GM23338 (cell line): ENCODE measurements at regions not wholly inside any gene's neighbourhood (a gene's known extent, or its start where the extent isn't known, plus 50 kb on each side); places are given as distances from the start of the nearest gene placed in this dataset.

Experiments used
- ATAC-seq: fragments of 200-7000 bp; cut with Tn5 transposase; 3 replicates; pipeline ENCODE4 v1.9.1; 2020
- DNase-seq: peaks from one replicate; pipeline ENCODE4 v3.0.0-alpha.2; 2015; ENCODE audit warnings: low spot score
- H2AFZ ChIP-seq: fragments of 200-600 bp; sonication (generic); 2 replicates; pipeline ENCODE4 v1.8.0; 2016; ENCODE audit warnings: antibody characterized with exemption, mild to moderate bottlenecking, moderate library complexity
- H3F3A ChIP-seq: fragments of 200-600 bp; sonication (generic); replicated peaks from 2 replicates; pipeline ENCODE4 v1.8.0; 2017; ENCODE audit warnings: antibody characterized with exemption, mixed run types, low read depth
- H3K27ac ChIP-seq: fragments of 200-600 bp; sonication (generic); 2 replicates; pipeline ENCODE4 v1.6.1; 2016; ENCODE audit warnings: low read depth
- H3K27me3 ChIP-seq: fragments of 200-600 bp; sonication (generic); 2 replicates; pipeline ENCODE4 v1.8.0; 2016; ENCODE audit warnings: mild to moderate bottlenecking, mixed run types, moderate library complexity; ENCODE audit not compliant: insufficient read depth
- H3K36me3 ChIP-seq: fragments of 200-600 bp; sonication (generic); 2 replicates; pipeline ENCODE4 v1.8.0; 2016; ENCODE audit warnings: mild to moderate bottlenecking; ENCODE audit not compliant: insufficient read depth
- H3K4me1 ChIP-seq: fragments of 200-600 bp; sonication (generic); 2 replicates; pipeline ENCODE4 v1.8.0; 2016; ENCODE audit warnings: mild to moderate bottlenecking, moderate library complexity; ENCODE audit not compliant: insufficient read depth
- H3K4me2 ChIP-seq: fragments of 200-600 bp; sonication (generic); 2 replicates; pipeline ENCODE4 v1.7.1; 2017; ENCODE audit warnings: mixed run types
- H3K4me3 ChIP-seq: fragments of 200-600 bp; sonication (generic); 2 replicates; pipeline ENCODE4 v1.6.1; 2016; ENCODE audit warnings: mixed run types
- H3K79me2 ChIP-seq: fragments of 200-600 bp; sonication (generic); replicated peaks from 2 replicates; pipeline ENCODE4 v1.8.0; 2017; ENCODE audit warnings: mild to moderate bottlenecking; ENCODE audit not compliant: insufficient read depth
- H3K9me2 ChIP-seq: fragments of 200-600 bp; sonication (generic); 2 replicates; pipeline ENCODE4 v1.8.0; 2017; ENCODE audit not compliant: insufficient read depth
- H4K20me1 ChIP-seq: fragments of 200-600 bp; sonication (generic); replicated peaks from 2 replicates; pipeline ENCODE4 v1.8.0; 2017; ENCODE audit warnings: mild to moderate bottlenecking; ENCODE audit not compliant: insufficient read depth
- H3K27ac Mint-ChIP-seq: 2 replicates; pipeline ENCODE4 v1.8.0; 2020; ENCODE audit warnings: inconsistent platforms, mild to moderate bottlenecking, moderate library complexity, mixed read lengths
- H3K27me3 Mint-ChIP-seq: 3 replicates; pipeline ENCODE4 v1.8.0; 2022; ENCODE audit warnings: low read depth, mild to moderate bottlenecking, moderate library complexity, mixed read lengths, inconsistent platforms; ENCODE audit not compliant: insufficient read depth, poor library complexity
- H3K36me3 Mint-ChIP-seq: 3 replicates; pipeline ENCODE4 v1.8.0; 2021; ENCODE audit warnings: low read depth, mild to moderate bottlenecking, inconsistent platforms, moderate library complexity, mixed read lengths
- H3K4me1 Mint-ChIP-seq: 3 replicates; pipeline ENCODE4 v1.8.0; 2020; ENCODE audit warnings: mild to moderate bottlenecking, inconsistent platforms, mixed read lengths
- H3K4me3 Mint-ChIP-seq: 3 replicates; pipeline ENCODE4 v1.8.0; 2021; ENCODE audit warnings: moderate library complexity, mild to moderate bottlenecking, inconsistent platforms, mixed read lengths
- H3K9me3 Mint-ChIP-seq: 3 replicates; pipeline ENCODE4 v1.8.0; 2020; ENCODE audit warnings: moderate library complexity, mild to moderate bottlenecking, inconsistent platforms, mixed read lengths
- CREB1 ChIP-seq: fragments of 250-450 bp; sonication (Bioruptor Pico); IDR thresholded peaks from 2 replicates; pipeline ENCODE4 v1.5.0; 2020; ENCODE audit warnings: low read depth, mild to moderate bottlenecking, moderate library complexity
- CTCF ChIP-seq, 2 experiments: fragments of 200-600 bp in 1 of 2; sonication (generic) in 1 of 2; conservative IDR thresholded peaks; 2 replicates each; pipeline versions ENCODE4 v1.5.1 to v1.6.1; 2016 to 2017; ENCODE audit warnings: antibody characterized with exemption in 2 of 2, low read depth in 2 of 2, mild to moderate bottlenecking in 2 of 2, moderate library complexity in 1 of 2
- EZH2 ChIP-seq: fragments of 200-600 bp; sonication (generic); IDR thresholded peaks from one replicate; pipeline ENCODE4 v1.8.0; 2017; ENCODE audit warnings: antibody characterized with exemption, mild to moderate bottlenecking, low read depth; ENCODE audit not compliant: unreplicated experiment
- EZH2phosphoT487 ChIP-seq: fragments of 200-600 bp; sonication (generic); IDR thresholded peaks from one replicate; pipeline ENCODE4 v1.8.1; 2018; ENCODE audit warnings: antibody characterized with exemption; ENCODE audit not compliant: unreplicated experiment
- JUNB ChIP-seq: IDR thresholded peaks from one replicate; pipeline ENCODE4 v1.6.1; 2016; ENCODE audit warnings: antibody characterized with exemption; ENCODE audit not compliant: unreplicated experiment
- NANOG ChIP-seq: IDR thresholded peaks from 2 replicates; pipeline ENCODE4 v1.6.1; 2016; ENCODE audit warnings: antibody characterized with exemption, borderline replicate concordance
- POLR2AphosphoS5 ChIP-seq: IDR thresholded peaks from 2 replicates; pipeline ENCODE4 v1.6.1; 2016; ENCODE audit warnings: antibody characterized with exemption, low read depth
- REST ChIP-seq: IDR thresholded peaks from one replicate; pipeline ENCODE4 v1.6.1; 2018; ENCODE audit warnings: antibody characterized with exemption; ENCODE audit not compliant: unreplicated experiment
- STAT1 ChIP-seq: IDR thresholded peaks from one replicate; pipeline ENCODE4 v1.6.1; 2016; ENCODE audit warnings: antibody characterized with exemption; ENCODE audit not compliant: unreplicated experiment
- ZNF114 ChIP-seq: fragments of 250-450 bp; sonication (Bioruptor Pico); IDR thresholded peaks from 2 replicates; pipeline ENCODE4 v1.5.0; 2020; ENCODE audit warnings: mild to moderate bottlenecking, moderate library complexity
- ZNF331 ChIP-seq: fragments of 250-450 bp; sonication (Bioruptor Pico); IDR thresholded peaks from 2 replicates; pipeline ENCODE4 v1.5.0; 2020; ENCODE audit warnings: low read depth, mild to moderate bottlenecking, moderate library complexity
- TF ChIP-seq, protein P1 (sequence below): IDR thresholded peaks from 2 replicates; pipeline ENCODE4 v1.6.1; 2016; ENCODE audit warnings: antibody characterized with exemption
- TF ChIP-seq, protein P2 (sequence below): fragments of 250-450 bp; sonication (Bioruptor Pico); IDR thresholded peaks from 2 replicates; pipeline ENCODE4 v1.5.0; 2020; ENCODE audit warnings: mild to moderate bottlenecking, moderate library complexity

GRCh38 chr5:97498657-97499056, 315.6 kb upstream of the RIOK2 start:
- H3K79me2 ChIP-seq = no peaks in the 10 kb centered on the region
- H3K4me3 Mint-ChIP-seq = no peak overlapping the region
- no peak overlapping the region for H3K4me2 ChIP-seq
- ATAC-seq = no peak
- H2AFZ ChIP-seq = no peak overlapping the region
- no peaks in the 10 kb centered on the region for H3K36me3 Mint-ChIP-seq
- H3K27me3 ChIP-seq = no peaks in the 10 kb centered on the region
- no peaks in the 10 kb centered on the region for H3K27me3 Mint-ChIP-seq
- H3K4me1 ChIP-seq = no peaks in the 10 kb centered on the region
- no peak overlapping the region for H3K27ac Mint-ChIP-seq
- DNase-seq = no peak
- H3K9me3 Mint-ChIP-seq = no peaks in the 10 kb centered on the region
- no peaks in the 10 kb centered on the region for H3K36me3 ChIP-seq
- H3K4me1 Mint-ChIP-seq = peaks cover 3% of the 10 kb centered on the region; the same call in 2 of the 3 replicates
- no peak overlapping the region for H3K4me3 ChIP-seq
- no peaks in the 10 kb centered on the region for H3F3A ChIP-seq
- no peaks in the 10 kb centered on the region for H3K9me2 ChIP-seq
- H4K20me1 ChIP-seq = no peaks in the 10 kb centered on the region
- H3K27ac ChIP-seq = no peak overlapping the region
- no peak for TF ChIP-seq NANOG
- TF ChIP-seq STAT1 = no peak
- no peak for TF ChIP-seq EZH2phosphoT487
- TF ChIP-seq ZNF331 = no peak
- no peak for TF ChIP-seq CREB1 (CRISPR knock-in tag)
- no peak for TF ChIP-seq ZNF114 (CRISPR knock-in tag)
- TF ChIP-seq, protein P1, sequence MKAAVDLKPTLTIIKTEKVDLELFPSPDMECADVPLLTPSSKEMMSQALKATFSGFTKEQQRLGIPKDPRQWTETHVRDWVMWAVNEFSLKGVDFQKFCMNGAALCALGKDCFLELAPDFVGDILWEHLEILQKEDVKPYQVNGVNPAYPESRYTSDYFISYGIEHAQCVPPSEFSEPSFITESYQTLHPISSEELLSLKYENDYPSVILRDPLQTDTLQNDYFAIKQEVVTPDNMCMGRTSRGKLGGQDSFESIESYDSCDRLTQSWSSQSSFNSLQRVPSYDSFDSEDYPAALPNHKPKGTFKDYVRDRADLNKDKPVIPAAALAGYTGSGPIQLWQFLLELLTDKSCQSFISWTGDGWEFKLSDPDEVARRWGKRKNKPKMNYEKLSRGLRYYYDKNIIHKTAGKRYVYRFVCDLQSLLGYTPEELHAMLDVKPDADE = no peak
- no peak for TF ChIP-seq JUNB
- TF ChIP-seq CTCF (conservative IDR thresholded peaks at IDR 0.05; ENCODE audit: low read depth in 2 of 2) = no peak
- no peak for TF ChIP-seq EZH2
- no peak for TF ChIP-seq REST
- no peak for TF ChIP-seq POLR2AphosphoS5
- TF ChIP-seq, protein P2, sequence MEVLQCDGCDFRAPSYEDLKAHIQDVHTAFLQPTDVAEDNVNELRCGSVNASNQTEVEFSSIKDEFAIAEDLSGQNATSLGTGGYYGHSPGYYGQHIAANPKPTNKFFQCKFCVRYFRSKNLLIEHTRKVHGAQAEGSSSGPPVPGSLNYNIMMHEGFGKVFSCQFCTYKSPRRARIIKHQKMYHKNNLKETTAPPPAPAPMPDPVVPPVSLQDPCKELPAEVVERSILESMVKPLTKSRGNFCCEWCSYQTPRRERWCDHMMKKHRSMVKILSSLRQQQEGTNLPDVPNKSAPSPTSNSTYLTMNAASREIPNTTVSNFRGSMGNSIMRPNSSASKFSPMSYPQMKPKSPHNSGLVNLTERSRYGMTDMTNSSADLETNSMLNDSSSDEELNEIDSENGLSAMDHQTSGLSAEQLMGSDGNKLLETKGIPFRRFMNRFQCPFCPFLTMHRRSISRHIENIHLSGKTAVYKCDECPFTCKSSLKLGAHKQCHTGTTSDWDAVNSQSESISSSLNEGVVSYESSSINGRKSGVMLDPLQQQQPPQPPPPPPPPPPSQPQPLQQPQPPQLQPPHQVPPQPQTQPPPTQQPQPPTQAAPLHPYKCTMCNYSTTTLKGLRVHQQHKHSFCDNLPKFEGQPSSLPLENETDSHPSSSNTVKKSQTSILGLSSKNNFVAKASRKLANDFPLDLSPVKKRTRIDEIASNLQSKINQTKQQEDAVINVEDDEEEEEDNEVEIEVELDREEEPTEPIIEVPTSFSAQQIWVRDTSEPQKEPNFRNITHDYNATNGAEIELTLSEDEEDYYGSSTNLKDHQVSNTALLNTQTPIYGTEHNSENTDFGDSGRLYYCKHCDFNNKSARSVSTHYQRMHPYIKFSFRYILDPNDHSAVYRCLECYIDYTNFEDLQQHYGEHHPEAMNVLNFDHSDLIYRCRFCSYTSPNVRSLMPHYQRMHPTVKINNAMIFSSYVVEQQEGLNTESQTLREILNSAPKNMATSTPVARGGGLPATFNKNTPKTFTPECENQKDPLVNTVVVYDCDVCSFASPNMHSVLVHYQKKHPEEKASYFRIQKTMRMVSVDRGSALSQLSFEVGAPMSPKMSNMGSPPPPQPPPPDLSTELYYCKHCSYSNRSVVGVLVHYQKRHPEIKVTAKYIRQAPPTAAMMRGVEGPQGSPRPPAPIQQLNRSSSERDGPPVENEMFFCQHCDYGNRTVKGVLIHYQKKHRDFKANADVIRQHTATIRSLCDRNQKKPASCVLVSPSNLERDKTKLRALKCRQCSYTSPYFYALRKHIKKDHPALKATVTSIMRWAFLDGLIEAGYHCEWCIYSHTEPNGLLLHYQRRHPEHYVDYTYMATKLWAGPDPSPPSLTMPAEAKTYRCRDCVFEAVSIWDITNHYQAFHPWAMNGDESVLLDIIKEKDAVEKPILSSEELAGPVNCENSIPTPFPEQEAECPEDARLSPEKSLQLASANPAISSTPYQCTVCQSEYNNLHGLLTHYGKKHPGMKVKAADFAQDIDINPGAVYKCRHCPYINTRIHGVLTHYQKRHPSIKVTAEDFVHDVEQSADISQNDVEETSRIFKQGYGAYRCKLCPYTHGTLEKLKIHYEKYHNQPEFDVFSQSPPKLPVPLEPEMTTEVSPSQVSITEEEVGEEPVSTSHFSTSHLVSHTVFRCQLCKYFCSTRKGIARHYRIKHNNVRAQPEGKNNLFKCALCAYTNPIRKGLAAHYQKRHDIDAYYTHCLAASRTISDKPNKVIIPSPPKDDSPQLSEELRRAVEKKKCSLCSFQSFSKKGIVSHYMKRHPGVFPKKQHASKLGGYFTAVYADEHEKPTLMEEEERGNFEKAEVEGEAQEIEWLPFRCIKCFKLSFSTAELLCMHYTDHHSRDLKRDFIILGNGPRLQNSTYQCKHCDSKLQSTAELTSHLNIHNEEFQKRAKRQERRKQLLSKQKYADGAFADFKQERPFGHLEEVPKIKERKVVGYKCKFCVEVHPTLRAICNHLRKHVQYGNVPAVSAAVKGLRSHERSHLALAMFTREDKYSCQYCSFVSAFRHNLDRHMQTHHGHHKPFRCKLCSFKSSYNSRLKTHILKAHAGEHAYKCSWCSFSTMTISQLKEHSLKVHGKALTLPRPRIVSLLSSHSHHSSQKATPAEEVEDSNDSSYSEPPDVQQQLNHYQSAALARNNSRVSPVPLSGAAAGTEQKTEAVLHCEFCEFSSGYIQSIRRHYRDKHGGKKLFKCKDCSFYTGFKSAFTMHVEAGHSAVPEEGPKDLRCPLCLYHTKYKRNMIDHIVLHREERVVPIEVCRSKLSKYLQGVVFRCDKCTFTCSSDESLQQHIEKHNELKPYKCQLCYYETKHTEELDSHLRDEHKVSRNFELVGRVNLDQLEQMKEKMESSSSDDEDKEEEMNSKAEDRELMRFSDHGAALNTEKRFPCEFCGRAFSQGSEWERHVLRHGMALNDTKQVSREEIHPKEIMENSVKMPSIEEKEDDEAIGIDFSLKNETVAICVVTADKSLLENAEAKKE (CRISPR knock-in tag) = no peak
